HK-2 (cell line): ENCODE measurements at regions not wholly inside any gene's neighbourhood (a gene's known extent, or its start where the extent isn't known, plus 50 kb on each side); places are given as distances from the start of the nearest gene placed in this dataset.

Experiments
- DNase-seq: peaks from one replicate; pipeline ENCODE4 v3.0.0-alpha.2; 2018; ENCODE audit not compliant: unreplicated experiment

GRCh38 chr11:110023711-110024110, 69.5 kb upstream of the ZC3H12C start:
- DNase-seq: no peak

DNA sequence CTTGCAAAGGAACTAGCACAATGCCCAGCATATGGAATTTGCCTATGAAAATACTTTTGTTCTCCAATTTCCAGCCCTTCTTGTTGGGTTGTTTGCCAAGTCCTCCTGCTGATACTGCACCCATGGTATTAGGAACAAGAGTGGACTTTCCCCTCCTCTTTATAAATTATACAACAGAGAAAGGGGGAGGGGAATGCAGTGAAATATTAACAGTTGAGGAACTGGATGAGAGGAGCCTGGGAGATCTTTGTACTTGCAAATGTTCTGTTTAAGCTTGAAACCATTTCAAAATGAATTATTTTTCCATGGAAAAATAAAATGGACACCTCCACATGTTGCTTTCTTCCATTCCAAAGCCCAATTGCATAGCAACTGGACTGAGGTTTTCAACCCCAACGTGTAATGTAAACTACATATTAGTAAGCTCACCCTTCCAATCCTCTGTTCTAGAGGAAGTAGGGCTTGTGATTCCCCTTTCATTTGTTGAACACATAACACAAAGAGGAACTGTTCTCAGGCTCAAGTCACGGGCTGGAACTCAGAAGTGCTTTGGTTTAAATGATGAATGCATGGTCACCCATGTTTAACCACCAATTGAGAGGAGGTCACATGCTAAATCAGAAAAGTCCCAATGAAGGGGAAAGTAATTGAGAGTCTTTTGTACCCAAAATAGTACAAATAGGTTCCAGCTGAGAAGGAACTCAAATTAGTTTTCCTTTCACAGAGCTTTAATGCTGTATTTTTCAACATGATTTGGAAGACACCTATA, 66.2 kb upstream of the ZC3H12C start:
- DNase-seq: no peak

DNA sequence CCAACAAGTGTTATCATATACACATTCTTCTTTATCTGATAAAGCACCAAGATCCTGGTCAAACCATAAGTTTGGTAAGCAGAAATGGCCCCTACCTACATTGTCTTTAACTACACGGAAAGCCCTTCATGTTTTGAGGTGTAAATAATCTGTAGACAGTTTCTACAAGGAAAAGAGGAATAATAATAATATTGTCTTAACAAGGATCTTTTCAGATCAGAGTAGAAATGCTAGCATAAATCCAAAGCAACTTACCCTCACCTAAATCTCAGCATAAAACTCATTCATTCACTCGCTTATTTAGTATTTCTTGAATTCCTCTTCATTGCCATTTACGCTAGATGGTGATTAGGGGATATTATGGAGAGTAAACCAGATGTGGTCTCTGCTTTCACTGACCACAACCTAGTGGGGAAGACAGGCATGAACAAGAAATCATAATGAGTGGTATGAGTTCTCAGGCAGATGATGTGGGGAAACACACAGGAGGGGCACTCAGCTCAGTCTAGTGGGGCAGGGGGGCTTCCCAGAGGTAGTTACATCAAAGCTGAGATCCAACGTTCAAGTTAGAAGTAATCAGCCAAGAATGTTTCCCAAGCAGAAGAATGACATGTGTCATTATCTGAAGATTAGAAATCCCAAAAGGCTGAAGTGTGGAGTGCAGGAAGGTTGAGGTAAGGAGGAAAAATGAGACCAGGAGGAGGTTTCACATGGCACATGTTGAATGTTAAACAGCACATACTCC, 65.4 kb upstream of the ZC3H12C start:
- no peak for DNase-seq

DNA sequence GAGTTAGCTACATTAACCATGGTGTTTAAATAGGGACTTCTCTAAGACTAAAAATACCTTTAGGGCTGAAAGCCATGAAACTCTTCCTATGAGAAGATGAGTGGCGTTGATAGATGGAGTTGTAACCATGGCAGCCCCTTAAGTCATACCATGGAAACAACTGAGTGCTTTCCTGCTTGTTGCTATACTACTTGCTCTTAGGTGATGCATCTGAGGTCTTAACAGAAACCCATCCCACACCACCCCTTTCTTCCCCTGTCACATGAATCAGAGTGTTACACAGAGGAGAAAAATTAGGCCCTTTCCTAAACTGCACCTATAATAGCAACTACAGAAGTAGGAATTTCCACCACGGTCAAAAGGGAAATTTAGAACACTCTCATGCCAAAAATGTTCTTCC, 64.3 kb upstream of the ZC3H12C start:
- no peak for DNase-seq

- DNase-seq: no peak
Measured at GRCh38 chr11:110029714-110030113, 63.5 kb upstream of the ZC3H12C start.

GRCh38 chr11:110031171-110031570, 62.0 kb upstream of the ZC3H12C start:
- DNase-seq: no peak

DNA sequence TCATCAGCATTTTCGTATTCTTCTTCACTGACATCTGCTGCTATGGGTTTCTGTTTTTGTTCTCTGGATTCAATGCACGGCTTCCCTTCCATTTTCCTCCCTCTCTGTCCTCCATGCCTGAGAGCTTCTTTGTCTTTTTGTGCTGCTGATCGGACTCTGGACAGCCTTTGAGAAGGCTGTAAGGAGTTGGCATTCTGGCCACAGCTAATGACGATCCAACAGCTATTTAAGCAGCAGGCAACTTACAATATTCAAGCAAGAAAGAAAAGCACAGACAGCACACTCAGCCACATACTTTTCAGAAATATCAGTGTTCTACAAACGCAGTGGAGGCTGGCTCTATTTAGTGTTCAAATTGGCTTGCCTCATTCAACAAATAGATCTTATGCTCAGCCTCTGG, 60.9 kb upstream of the ZC3H12C start:
- no peak for DNase-seq

DNA sequence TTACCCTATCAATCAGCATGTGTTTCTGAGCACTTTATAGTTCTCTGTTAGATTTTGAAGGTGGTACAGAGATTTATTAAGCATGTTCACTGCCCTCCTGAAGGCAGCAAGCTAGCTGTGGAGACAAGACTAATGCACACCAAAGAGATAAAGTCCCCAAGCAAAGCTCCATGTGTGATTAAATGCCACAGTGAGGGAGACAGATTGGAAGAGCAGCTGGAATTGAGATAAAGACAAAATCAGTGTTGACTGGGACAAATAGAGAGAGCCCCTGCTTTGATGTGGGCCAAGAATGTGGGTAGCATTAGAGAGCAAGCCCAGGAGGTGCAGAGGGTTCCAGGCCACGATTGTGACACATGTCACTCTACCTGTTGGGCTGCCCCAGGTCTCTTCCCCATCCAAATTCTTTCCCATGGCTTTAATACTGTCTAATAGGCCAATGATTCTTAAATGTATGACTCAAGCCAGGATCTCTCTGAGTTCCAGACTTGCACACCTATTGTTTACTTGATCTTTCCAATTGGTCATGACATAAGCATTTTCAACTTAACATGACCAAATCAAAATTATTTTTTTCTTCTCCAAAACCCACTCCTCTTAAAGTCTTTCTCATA, 60.1 kb upstream of the ZC3H12C start:
- no peak for DNase-seq

- no peak for DNase-seq
Measured at GRCh38 chr11:110034806-110035205, 58.4 kb upstream of the ZC3H12C start.

DNA sequence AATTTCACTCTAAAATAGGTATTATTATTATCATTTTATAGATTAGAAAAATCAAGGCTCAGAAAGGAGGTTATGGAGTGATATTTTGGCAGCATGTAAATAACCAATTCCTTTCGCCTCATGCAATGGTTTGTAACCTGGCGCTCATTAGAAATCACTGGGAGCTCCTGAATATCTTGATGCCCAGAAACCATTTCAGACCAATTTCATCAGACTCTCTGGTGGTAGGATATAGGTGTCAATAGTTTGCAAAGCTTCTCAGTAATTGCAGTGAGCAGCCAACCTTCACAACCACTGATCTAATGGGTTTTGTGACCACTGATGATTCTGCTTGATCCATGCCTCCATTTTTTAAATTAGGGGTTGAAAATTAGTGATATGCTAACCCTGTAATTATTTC, 57.8 kb upstream of the ZC3H12C start:
- no peak for DNase-seq

- DNase-seq: no peak
Measured at GRCh38 chr11:110038201-110038600, 55.0 kb upstream of the ZC3H12C start.
